GM19463 (cell line): ENCODE measurements at regions not wholly inside any gene's neighbourhood (a gene's known extent, or its start where the extent isn't known, plus 50 kb on each side); places are given as distances from the start of the nearest gene placed in this dataset.
A peak's percentile ranks its signal among the peaks of the same experiment; 100 is the strongest.
"Not testable (repeated sequence)": the region's sequence is repeated elsewhere in the genome, so short reads cannot be mapped to it uniquely, and the experiment has no call there.

Experiments
- ATAC-seq: cut with Tn5 transposase; IDR thresholded peaks from one replicate; pipeline ENCODE4 v1.9.1; 2021; ENCODE audit warnings: mild to moderate bottlenecking, moderate library complexity; ENCODE audit not compliant: unreplicated experiment

DNA sequence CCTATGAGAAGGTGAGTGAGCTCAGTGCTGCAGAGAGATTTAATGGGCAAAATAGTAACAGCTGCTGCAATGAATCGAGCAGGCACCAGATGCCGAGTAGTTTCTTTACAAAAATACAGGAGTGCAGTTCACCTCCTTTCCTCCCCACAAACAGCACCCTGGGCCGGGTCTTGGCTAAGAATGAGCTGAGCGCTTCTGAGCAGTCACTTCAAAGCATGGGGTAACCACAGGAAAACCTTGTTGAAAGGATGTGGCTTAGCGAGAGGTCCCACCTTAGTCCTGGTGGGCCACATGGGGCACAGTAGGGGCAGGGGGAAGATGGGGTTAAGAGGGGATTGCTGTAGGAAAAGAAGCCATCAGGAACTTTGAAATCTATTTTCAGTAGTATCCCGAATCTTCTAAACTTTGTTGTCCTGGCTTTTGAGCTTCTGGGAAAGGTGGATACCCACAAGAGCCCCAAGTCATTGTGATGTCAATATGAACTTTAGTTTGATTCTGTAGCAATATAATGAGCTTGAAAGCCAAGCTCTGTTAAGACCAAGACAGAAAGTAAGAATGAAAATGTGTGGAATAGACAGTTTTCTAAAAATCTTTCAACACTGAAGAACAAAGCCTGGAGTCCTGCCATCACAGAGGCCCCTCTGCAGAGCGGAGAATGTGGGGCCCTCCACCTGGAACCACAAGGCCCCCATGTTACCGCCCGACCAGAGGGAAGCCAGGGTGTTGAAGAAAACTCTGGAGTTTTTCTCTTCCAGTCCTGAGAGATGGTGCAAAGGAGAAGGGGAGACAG lies 101.0 kb upstream of the ZNF236 start:
- ATAC-seq = no peak

- ATAC-seq = no peak
Observed at GRCh38 chr18:76720683-76721082, 101.7 kb upstream of the ZNF236 start.

DNA sequence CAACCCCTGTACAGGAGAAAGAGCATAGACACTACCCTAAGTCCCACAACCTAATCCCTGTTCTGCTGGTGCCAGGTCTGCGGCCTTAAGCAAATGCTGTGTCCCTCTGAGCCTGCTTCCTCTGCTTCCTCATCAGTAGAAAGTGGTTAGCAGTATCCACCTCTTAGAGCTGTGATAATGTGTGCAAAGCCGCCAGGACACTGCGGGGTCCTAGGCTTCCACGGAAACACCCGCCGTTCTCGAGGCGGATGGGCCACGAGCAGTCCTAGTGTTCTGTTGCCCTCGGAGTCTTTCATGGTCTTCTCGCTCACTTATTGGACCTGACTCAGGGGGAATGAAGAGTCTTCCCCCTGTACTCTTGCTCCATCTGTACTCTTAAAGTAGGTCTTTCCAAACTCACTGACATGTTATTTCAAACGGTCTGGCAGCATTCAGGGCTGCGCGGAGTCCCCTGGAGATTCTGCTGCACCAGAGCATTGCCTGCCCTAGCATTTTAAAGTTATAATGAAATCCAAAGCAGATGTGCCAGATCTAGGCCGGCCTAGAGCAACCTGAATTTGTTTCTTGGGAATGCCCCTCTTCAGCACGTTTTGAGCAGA lies 107.2 kb upstream of the ZNF236 start:
- ATAC-seq = no peak

DNA sequence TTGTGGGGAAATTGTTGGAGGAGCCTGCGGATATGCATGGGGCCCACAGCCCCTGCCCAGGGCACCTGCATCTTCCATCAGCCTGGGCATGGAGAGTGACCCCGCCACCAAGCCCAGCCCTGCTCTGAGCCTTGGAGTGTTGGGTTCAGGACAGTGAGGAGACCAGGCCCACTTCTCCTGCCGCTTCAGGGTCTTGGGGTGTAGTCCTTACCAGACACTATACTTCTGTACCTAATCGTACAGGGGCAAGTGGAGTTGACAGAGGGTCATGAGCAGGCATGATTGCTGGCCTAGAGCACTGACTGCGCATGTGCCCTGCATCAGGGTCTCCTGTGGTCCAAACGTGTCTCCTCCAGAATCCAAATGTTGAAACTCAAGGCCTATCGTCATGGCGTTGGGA lies 108.9 kb upstream of the ZNF236 start:
- no peak for ATAC-seq

- ATAC-seq = no peak
Observed at GRCh38 chr18:76712511-76713140, 109.7 kb upstream of the ZNF236 start.

GRCh38 chr18:76710646-76711520 lies 111.5 kb upstream of the ZNF236 start:
- no peak for ATAC-seq

DNA sequence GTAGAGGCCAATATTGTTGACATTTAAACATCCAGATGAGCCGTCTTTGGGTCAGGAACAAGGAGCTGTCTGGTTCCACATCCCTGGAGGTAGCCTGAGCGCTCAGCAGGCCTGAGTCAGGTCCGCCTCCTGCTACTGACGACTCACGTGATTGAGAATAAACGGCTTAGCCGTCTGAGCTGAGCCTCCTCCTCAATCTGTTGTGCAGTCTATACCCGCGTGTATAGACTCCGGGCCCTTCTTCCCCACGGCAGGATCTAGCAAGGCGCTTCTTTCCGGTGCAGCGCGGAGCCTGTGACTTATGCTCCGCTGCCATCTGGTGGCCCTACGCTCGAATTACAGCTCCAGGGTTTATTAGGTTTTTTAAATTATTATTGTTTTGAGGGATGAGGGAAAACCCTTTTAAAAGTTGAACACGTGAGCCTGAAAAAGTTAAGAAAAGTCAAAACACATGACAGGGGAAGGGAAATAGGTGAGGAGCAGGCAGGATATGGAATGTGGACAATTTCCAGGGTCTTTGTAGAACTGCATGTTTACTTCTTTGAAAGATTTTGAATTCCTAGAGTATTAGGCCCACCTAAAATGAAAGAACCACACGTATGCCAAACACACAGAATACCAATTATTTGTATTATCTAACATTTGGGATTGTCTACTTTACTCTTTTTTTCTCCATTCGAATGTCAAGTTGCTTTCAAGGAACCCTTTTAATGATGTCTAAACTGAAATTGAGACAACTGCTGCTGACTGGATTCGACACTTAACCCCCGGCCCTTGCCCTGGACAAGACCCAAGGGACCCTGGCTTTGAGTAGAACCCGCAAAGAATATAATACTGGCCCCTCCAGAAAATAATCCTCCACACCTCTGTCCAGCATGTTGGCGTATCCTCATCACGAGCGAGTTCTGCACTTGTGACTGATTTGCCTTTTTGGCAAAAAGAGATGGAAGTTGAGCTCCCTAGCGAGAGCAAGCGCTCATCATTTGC lies 112.4 kb upstream of the ZNF236 start:
- peak; percentile 88 for ATAC-seq

DNA sequence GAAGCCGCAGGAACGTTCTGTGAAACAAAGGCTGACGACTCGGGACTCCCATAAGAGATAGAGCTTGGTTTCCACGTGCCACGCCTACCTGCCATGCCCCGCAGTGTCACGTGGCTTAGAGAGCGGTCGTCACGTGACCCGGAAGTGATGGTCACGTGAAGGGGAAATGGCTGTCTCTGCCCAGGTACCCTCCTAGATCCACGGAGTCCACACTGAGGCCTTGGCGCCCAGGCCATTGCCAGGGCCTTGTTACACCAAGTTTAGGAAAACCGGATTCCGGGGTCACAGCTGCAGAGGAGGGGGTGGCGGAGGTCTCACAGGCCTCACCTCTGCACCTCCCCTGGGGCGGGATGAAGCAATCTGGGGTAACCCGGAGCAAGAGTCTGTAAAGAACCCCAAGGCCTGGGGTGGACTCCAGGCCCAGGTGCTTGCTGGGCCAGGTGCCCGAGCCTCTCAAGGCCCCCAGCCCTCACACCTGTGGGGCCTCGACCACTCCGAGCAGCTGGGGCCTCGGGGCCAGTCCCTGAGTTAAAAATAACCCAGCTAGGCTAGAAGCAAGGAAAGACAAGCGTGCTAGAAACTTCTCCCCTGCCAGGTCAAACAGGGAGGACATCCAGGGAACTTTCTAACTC lies 113.5 kb upstream of the ZNF236 start:
- no peak for ATAC-seq

DNA sequence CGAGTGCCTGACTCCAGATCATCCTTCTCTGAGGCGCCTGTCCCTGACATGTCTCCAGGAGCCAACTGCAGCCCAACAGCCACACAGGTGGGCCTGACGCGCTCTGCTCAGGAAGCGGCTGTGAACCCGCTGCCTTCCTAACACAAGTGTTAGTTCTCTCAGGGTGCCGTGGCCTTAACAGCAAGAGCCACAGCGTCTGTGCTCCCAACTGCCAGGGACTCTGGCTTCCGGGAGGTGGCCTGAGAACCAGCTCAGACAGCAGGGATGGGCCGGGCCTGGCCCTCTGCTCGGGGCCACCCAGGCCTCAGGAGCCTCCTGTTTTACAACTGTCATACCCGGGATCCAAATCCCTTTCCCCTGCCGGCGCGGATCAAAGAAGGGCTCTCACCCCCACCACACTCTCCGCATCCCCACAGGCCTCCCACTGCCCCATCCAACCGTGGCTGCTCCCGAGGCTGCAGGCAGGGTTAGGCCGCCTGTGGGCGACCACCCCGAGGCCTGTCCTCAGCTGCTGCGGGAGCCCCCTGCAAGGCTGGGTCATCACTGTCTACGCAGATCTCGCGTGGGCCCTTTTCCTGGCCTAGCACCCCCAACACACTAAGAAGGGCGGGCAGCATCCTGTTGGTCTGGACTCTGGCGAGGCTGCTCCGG lies 114.2 kb upstream of the ZNF236 start:
- no peak for ATAC-seq

DNA sequence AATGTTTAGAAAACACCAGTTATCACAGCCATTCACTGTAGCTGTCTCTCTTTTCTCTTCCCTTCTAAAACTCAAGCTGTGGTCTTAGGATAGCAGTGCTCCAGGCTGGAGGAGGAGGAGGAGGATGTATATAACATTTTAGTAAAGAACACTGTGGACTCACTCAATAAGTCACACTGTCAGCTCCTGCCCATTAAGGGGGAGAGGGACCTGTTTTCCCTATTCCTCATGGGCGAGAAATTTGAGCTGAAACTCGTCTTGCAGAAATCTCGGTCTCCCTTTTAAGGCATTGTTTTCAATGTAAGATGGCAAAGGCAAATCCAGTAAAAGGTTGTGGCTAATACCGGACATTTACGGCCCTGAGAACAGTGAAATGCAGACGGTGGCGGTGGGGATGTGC lies 114.8 kb upstream of the ZNF236 start:
- ATAC-seq = no peak

DNA sequence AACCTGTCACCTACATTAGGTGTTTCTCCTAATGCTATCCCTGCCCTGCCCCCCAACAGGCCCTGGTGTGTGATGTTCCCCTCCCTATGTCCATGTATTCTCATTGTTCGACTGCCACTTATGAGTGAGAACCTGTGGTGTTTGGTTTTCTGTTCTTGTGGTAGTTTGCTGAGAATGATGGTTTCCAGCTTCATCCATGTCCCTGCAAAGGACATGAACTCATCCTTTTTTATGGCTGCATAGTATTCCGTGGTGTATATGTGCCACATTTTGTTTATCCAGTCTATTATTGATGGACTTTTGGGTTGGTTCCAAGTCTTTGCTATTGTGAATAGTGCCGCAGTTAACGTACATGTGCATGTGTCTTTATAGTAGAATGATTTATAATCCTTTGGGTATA lies 117.8 kb upstream of the ZNF236 start:
- not testable (repeated sequence) for ATAC-seq

- ATAC-seq = no peak
Observed at GRCh38 chr18:76699923-76700322, 122.4 kb upstream of the ZNF236 start.

DNA sequence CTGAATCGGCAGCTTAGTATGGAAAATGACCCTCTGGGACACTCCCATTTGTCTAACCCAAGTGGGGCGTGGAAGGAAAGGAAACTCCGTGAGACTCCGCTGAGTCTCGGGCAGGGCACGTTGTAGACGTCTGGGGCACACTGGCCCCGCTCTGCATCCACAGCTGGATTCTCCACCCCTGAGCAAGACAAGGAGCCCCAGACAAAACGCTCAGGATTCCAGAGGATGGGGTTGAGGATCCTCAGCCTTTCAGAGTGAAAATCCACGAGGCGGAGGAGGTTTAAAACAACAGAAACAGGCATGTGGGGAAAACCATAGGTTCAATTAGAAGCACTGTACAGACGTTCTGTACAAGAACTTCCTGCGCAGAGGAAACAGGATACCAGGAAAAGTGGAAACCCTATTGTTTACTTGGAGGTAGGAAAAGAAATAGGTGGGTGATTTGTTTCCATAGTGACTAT lies 124.9 kb upstream of the ZNF236 start:
- ATAC-seq = no peak

DNA sequence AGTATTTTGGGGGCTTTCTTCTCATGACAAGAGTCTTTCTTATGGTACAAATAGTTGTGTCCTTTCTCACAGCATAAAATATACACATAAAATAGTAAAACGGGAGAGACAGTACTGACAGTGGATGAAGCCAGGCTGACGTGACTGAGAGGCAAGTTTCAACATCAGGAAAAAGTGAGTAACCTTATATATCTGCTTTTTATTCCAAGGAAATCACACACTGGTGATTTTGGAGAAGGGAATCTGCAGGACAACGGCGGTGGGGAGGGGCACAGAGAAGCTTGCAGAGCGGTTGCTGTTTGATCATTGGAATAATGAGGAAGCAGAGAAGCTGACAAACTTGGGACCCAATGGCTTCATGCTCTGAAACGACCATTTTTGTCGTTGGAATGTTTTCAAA lies 130.6 kb upstream of the ZNF236 start:
- no peak for ATAC-seq

DNA sequence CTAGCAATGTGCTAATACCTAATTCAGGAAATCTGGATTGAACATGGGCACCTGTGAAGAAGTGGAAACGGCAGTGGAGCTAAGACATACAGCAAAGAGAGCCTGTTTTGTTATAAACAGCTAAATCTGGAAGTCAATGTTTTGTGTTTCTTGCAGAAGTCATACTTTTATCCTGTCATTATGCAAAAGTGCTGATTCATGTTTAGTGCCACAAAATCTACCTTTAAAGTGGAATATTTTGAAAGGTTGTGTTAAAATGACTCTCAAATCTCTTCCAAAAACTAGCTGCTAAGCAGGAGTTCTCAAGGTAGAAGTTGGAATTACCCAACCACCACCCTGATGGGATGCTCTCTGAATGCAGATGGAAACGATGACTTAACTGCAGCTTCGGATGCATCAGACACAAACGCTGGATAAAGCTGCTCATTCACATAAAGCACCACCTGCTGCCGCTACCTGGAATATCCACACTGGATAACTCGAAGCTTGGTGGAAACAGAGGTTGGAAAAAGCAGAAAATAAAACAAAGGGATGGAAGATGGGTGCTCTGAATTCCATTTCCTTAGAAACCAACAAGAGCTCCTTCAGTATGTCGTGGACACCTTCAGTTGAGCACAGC lies 132.6 kb upstream of the ZNF236 start:
- ATAC-seq = no peak

- ATAC-seq = no peak
Observed at GRCh38 chr18:76688724-76689472, 133.5 kb upstream of the ZNF236 start.

- peak; percentile 49 for ATAC-seq
Observed at GRCh38 chr18:76687304-76687962, 134.9 kb upstream of the ZNF236 start.
